OCI-LY3 (cell line): ENCODE measurements at regions not wholly inside any gene's neighbourhood (a gene's known extent, or its start where the extent isn't known, plus 50 kb on each side); places are given as distances from the start of the nearest gene placed in this dataset.

ENCODE experiments used
- CTCF ChIP-seq: fragments of 200-600, 300-600 bp; sonication (generic); IDR thresholded peaks from 2 replicates; pipeline ENCODE4 v1.5.1; 2014; ENCODE audit warnings: antibody characterized with exemption, low read length, low read depth
- EZH2phosphoT487 ChIP-seq: fragments of 200-600 bp; shearing (Covaris generic); IDR thresholded peaks from 2 replicates; pipeline ENCODE4 v1.6.1; 2018; ENCODE audit warnings: antibody characterized with exemption, mixed run types, low read depth

- no peak for TF ChIP-seq CTCF
- no peak for TF ChIP-seq EZH2phosphoT487
These were observed 179.8 kb downstream of the ENC1 start for GRCh38 chr5:74460694-74461093.
